Right lobe of liver (tissue), 6 donors: ENCODE measurements at regions not wholly inside any gene's neighbourhood (a gene's known extent, or its start where the extent isn't known, plus 50 kb on each side); places are given as distances from the start of the nearest gene placed in this dataset.
"Not testable (repeated sequence)": the region's sequence is repeated elsewhere in the genome, so short reads cannot be mapped to it uniquely, and the experiment has no call there.

Source experiments
- ATAC-seq, 4 donors: fragments of 200-7000 bp; cut with Tn5 transposase; one replicate each; pipeline ENCODE4 v1.9.1; 2020; ENCODE audit warnings: mild to moderate bottlenecking in 4 of 4, moderate library complexity in 4 of 4
- DNase-seq, 3 donors: peaks; one replicate each; pipeline ENCODE4 v3.0.0-alpha.2; 2020
- H3K27ac ChIP-seq, 3 donors: fragments of 200-600 bp; one replicate each; pipeline ENCODE4 v1.8.0; 2022
- H3K27me3 ChIP-seq, 2 donors: fragments of 200-600 bp; one replicate each; pipeline ENCODE4 v1.8.0; 2022
- H3K36me3 ChIP-seq, 4 donors: fragments of 200-600 bp; sonication (generic) in 1 of 4; one replicate each; pipeline versions ENCODE4 v1.5.1 to v1.8.0; 2017 to 2022; ENCODE audit warnings: control low read depth in 1 of 4
- H3K4me1 ChIP-seq, 4 donors: fragments of 200-600 bp; sonication (generic) in 1 of 4; one replicate each; pipeline versions ENCODE4 v1.5.1 to v1.8.0; 2017 to 2022; ENCODE audit warnings: control low read depth in 1 of 4
- H3K4me3 ChIP-seq, 3 donors: fragments of 200-600 bp; one replicate each; pipeline ENCODE4 v1.8.0; 2022
- H3K9me3 ChIP-seq, 4 donors: fragments of 200-600 bp; sonication (generic) in 1 of 4; one replicate each; pipeline versions ENCODE4 v1.5.1 to v1.8.0; 2017 to 2022; ENCODE audit warnings: control low read depth in 1 of 4
- CTCF ChIP-seq, 4 donors: fragments of 200-600 bp in 3 of 4; fragments of 450-650 bp in 1 of 4; IDR thresholded peaks; one replicate each; pipeline versions ENCODE4 v1.5.1 to v1.8.0; 2016 to 2022; ENCODE audit warnings: antibody characterized with exemption in 4 of 4, mild to moderate bottlenecking in 2 of 4
- POLR2A ChIP-seq: fragments of 450-650 bp; IDR thresholded peaks from one replicate; pipeline ENCODE4 v1.6.1; 2017; ENCODE audit warnings: antibody characterized with exemption, mild to moderate bottlenecking
- WGBS: methylation state at CpG from one replicate; pipeline ENCODE4 v1.1.6; 2018; ENCODE audit warnings: low coverage, low lambda C conversion rate; ENCODE audit not compliant: insufficient coverage; ENCODE audit errors: missing lambda C conversion rate; 5-methylcytosine and 5-hydroxymethylcytosine counted together
- intact Hi-C, 2 donors: fragments of 100-400 bp; cut with DNase I; formaldehyde crosslinking; loops; one replicate each; pipeline versions ENCODE4 v1.11.2 to v1.14.1; 2022
- donor health status: DM: no; HTN: yes; CAD: no.
- donor health status: DM: no; HTN: no; CAD: no.
- donor health status: DM: no; HTN: no; CAD: no.
- donor health status: DM: no; HTN: yes; CAD: no.
- donor health status: DM: no; HTN: yes; CAD: no.

- DNase-seq, H3K4me1 ChIP-seq: not testable (repeated sequence)
- WGBS: 24% methylated on average over 7 of the region's 7 CpGs
These were observed 117.0 kb downstream of the SDHAF3 start for GRCh38 chr7:97234494-97234893.

GRCh38 chr7:97246317-97246716, 128.8 kb downstream of the SDHAF3 start:
- Histone ChIP-seq H3K4me1 (no peaks in the 10 kb centered on the region), H3K27ac (no peak overlapping the region), H3K36me3 (no peaks in the 10 kb centered on the region), H3K9me3 (peaks cover 0 to 6% (median 0%) of the 10 kb centered on the region in 4 donors), H3K27me3 (no peaks in the 10 kb centered on the region), H3K4me3 (no peak overlapping the region)
- DNase-seq: no peak
- TF ChIP-seq POLR2A (no peak), CTCF (IDR thresholded peaks at IDR 0.05) (no peak)
- 59% methylated on average over 2 of the region's 2 CpGs for WGBS
- intact Hi-C loops: no loop called here
- ATAC-seq: no peak

More at GRCh38 chr7:97234494-97234893, 117.0 kb downstream of the SDHAF3 start:
- ATAC-seq: peak in 2 of 4 donors; percentile 18 to 66
- H3K36me3 ChIP-seq, intact Hi-C loops, H3K27me3 ChIP-seq, H3K4me3 ChIP-seq, H3K27ac ChIP-seq, H3K9me3 ChIP-seq: not testable (repeated sequence)

- H3K4me3 ChIP-seq, ATAC-seq, intact Hi-C loops, H3K27me3 ChIP-seq, H3K4me1 ChIP-seq, H3K36me3 ChIP-seq, H3K9me3 ChIP-seq, H3K27ac ChIP-seq, DNase-seq: not testable (repeated sequence)
- 86% methylated on average over 1 of the region's 3 CpGs for WGBS
These were observed 140.7 kb downstream of the SDHAF3 start for GRCh38 chr7:97258187-97258586.

- H3K4me3 ChIP-seq: no peak overlapping the region
- H3K4me1 ChIP-seq: no peaks in the 10 kb centered on the region
- no peaks in the 10 kb centered on the region for H3K36me3 ChIP-seq
- ATAC-seq: peak in 3 of 4 donors; percentile 18 to 77 (median 21)
- no peak overlapping the region for H3K27ac ChIP-seq
- H3K27me3 ChIP-seq: no peaks in the 10 kb centered on the region
- intact Hi-C loops: no loop called here
- no peak for DNase-seq
- TF ChIP-seq POLR2A (no peak), CTCF (IDR thresholded peaks at IDR 0.05) (no peak)
- no peaks in the 10 kb centered on the region for H3K9me3 ChIP-seq
These were observed 152.2 kb downstream of the SDHAF3 start for GRCh38 chr7:97269741-97270140.

GRCh38 chr7:97270280-97270679, 152.8 kb downstream of the SDHAF3 start:
- Histone ChIP-seq H3K4me1 (no peaks in the 10 kb centered on the region), H3K9me3 (no peaks in the 10 kb centered on the region), H3K27me3 (no peaks in the 10 kb centered on the region), H3K36me3 (no peaks in the 10 kb centered on the region), H3K27ac (no peak overlapping the region), H3K4me3 (no peak overlapping the region)
- ATAC-seq (no peak), DNase-seq (no peak)
- intact Hi-C loops: no loop called here
- 57% methylated on average over 1 of the region's 1 CpG for WGBS
- no peak for TF ChIP-seq POLR2A
- no peak for TF ChIP-seq CTCF (IDR thresholded peaks at IDR 0.05)

- H3K4me3 ChIP-seq: no peak overlapping the region
- ATAC-seq (no peak), DNase-seq (no peak)
- no peaks in the 10 kb centered on the region for H3K4me1 ChIP-seq
- intact Hi-C loops: no loop called here
- 69% methylated on average over 4 of the region's 4 CpGs for WGBS
- no peaks in the 10 kb centered on the region for H3K27me3 ChIP-seq
- TF ChIP-seq CTCF (IDR thresholded peaks at IDR 0.05): no peak
- no peak for TF ChIP-seq POLR2A
- no peaks in the 10 kb centered on the region for H3K9me3 ChIP-seq
- no peaks in the 10 kb centered on the region for H3K36me3 ChIP-seq
- no peak overlapping the region for H3K27ac ChIP-seq
These were observed 154.1 kb downstream of the SDHAF3 start for GRCh38 chr7:97271619-97272018.
